Aorta (tissue), 5 donors: ENCODE measurements at regions not wholly inside any gene's neighbourhood (a gene's known extent, or its start where the extent isn't known, plus 50 kb on each side); places are given as distances from the start of the nearest gene placed in this dataset.

ENCODE experiments used
- ATAC-seq: fragments of 200-7000 bp; cut with Tn5 transposase; one replicate; pipeline ENCODE4 v1.9.1; 2022; ENCODE audit warnings: moderate library complexity; ENCODE audit not compliant: low FRiP score
- DNase-seq, 2 donors: peaks; one replicate each; pipeline ENCODE4 v3.0.0-alpha.2; 2020
- H3K27ac ChIP-seq, 2 donors: one replicate each; pipeline ENCODE4 v1.5.1; 2013; ENCODE audit warnings: low read length in 2 of 2, mild to moderate bottlenecking in 2 of 2, moderate library complexity in 2 of 2, control low read depth in 1 of 2, inconsistent platforms in 1 of 2, low read depth in 1 of 2
- H3K27me3 ChIP-seq, 2 donors: one replicate each; pipeline ENCODE4 v1.6.1; 2013; ENCODE audit warnings: control low read depth in 1 of 2, low read length in 1 of 2, mild to moderate bottlenecking in 1 of 2, moderate library complexity in 1 of 2; ENCODE audit not compliant: insufficient read depth in 2 of 2, control insufficient read depth in 1 of 2
- H3K36me3 ChIP-seq, 2 donors: one replicate each; pipeline ENCODE4 v1.6.1; 2013; ENCODE audit warnings: control low read depth in 1 of 2, low read length in 1 of 2, mild to moderate bottlenecking in 1 of 2; ENCODE audit not compliant: insufficient read depth in 2 of 2, control insufficient read depth in 1 of 2
- H3K4me1 ChIP-seq, 2 donors: one replicate each; pipeline ENCODE4 v1.6.1; 2013; ENCODE audit warnings: low read length in 2 of 2, control low read depth in 1 of 2, mild to moderate bottlenecking in 1 of 2, moderate library complexity in 1 of 2; ENCODE audit not compliant: insufficient read depth in 2 of 2, control insufficient read depth in 1 of 2
- H3K4me3 ChIP-seq, 2 donors: one replicate each; pipeline ENCODE4 v1.5.1; 2013; ENCODE audit warnings: low read length in 2 of 2, control low read depth in 1 of 2, mild to moderate bottlenecking in 1 of 2
- H3K9me3 ChIP-seq: one replicate; pipeline ENCODE4 v1.6.1; 2013; ENCODE audit warnings: mild to moderate bottlenecking, low read length; ENCODE audit not compliant: control insufficient read depth
- WGBS, 2 donors: extraction: QIAGEN DNeasy Blood & Tissue Kit; methylation state at CpG; one replicate each; pipeline ENCODE4 v1.1.7; 2013; 5-methylcytosine and 5-hydroxymethylcytosine counted together
- intact Hi-C, 2 donors: fragments of 100-400 bp; cut with DNase I; formaldehyde crosslinking; loops; one replicate each; pipeline versions ENCODE4 v1.14.2 to v1.15.0; 2022
- donor health status: healthy with polysubstance abuse.
- donor health status: Bipolar disorder and iron deficiency.
- donor health status: DM: no; HTN: no; CAD: no.
- donor health status: DM: no; HTN: no; CAD: no.
- donor health status: DM: yes; HTN: yes; CAD: no.

DNA sequence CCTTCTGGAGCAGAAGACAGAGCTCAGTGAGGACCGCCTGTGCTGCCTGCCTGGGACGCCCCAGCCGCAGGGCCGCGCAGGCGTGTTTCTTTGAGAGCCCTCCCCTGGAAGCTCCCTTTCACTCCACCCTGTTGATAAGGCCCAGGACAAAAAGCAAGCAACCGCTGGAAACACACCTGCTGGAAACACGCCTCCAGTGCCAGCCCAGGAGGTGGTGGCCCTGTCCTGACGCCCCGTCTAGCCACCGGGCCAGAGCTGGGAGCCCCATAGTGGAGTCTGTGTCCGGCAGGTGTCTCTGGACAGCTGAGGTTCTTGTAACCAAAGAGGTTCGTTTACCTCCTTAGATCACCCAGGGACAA is 173.8 kb downstream of the KATNAL1 start:
- Histone ChIP-seq H3K36me3 (no peaks in the 10 kb centered on the region), H3K9me3 (no peaks in the 10 kb centered on the region), H3K27ac (no peak overlapping the region), H3K27me3 (no peaks in the 10 kb centered on the region), H3K4me1 (no peaks in the 10 kb centered on the region), H3K4me3 (no peak overlapping the region)
- ATAC-seq (no peak), DNase-seq (no peak)
- intact Hi-C loops = loop anchor here (5.0 to 10.0 kb wide), 7 partner anchors 271 to 671 kb away; partner anchors contain the start of genes HMGB1 (in 1 of the 2) and USPL1 (in 1 of the 2)
- WGBS, 2 donors = 91 to 93% methylated on average over 13 of the region's 13 CpGs

DNA sequence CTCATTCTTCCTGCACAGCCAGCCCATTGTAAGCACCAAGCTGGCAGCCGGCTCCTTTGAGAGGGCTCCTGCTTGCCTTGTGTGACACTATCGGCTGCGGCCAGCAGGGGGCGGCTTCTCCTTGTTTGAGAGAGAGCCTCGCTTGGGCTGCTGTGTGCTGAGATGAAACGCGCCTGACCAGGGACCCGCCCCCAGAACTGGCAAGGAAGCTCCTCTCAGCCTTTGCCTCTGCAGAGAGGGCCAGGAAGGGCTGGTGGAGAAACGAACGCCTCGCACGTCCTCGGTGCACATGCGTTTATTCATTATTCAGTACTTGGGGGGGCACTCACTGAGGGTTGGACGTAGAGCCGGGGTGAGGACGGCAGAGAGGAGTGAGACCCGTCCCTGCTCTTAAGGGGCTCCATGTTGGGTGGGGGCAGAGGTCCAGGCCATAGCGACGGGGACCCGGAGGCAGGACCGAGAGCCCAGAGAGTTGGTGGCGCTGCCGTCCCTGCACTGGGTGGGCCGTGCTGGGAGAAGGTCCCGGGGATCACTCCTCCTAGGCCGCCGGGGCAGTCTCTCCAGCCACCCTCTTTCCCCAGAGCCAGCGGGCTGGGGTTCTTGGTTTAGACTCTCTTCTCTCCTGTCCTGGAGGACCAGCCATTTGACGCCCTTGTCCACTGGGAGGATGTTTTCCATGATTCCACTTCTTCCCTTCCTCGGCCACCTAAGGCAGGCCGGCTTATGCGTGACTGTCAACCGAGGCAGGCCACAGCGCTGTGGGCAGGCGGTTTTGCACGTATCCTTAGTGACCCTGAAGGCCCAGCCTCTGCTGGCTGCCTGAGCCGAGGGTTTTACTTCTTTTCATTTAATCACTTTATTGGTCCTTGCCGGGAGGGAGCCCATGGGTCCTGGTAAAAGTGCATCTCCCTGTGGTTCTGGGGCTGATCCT is 174.5 kb downstream of the KATNAL1 start:
- WGBS, 2 donors = 53 to 54% methylated on average over 39 of the region's 39 CpGs
- H3K27ac ChIP-seq = no peak overlapping the region
- ATAC-seq = peak; percentile 94
- no peak overlapping the region for H3K4me3 ChIP-seq
- no peaks in the 10 kb centered on the region for H3K4me1 ChIP-seq
- intact Hi-C loops = loop anchor here (5.0 to 10.0 kb wide), 7 partner anchors 272 to 672 kb away; partner anchors contain the start of genes HMGB1 (in 1 of the 2) and USPL1 (in 1 of the 2)
- no peaks in the 10 kb centered on the region for H3K9me3 ChIP-seq
- no peaks in the 10 kb centered on the region for H3K27me3 ChIP-seq
- DNase-seq = peak; percentile 98 to 100
- no peaks in the 10 kb centered on the region for H3K36me3 ChIP-seq

DNA sequence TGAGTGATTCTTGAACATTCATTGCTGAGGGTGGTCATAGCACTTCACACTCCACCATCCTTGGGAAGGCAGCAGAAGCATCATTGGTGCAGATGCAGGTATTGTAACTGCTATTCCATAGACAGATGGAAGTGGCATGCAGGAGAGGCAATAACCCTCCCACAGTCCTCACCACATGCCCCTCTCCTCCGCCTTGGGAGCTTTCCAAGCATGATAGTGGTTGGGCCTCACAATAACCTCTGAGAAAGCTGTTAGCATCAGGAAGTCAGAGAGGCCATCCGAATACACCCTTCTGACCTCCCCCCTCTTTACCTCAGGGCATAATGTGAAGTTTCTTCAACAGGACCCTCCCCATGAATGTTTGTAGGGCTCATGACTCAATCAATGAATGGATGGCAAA is 177.9 kb downstream of the KATNAL1 start:
- Histone ChIP-seq H3K36me3 (no peaks in the 10 kb centered on the region), H3K9me3 (no peaks in the 10 kb centered on the region), H3K4me1 (no peaks in the 10 kb centered on the region), H3K27ac (no peak overlapping the region), H3K4me3 (no peak overlapping the region), H3K27me3 (no peaks in the 10 kb centered on the region)
- intact Hi-C loops = no loop called here
- DNase-seq (no peak), ATAC-seq (no peak)
- 95 to 98% methylated on average over 2 of the region's 2 CpGs for WGBS, 2 donors

DNA sequence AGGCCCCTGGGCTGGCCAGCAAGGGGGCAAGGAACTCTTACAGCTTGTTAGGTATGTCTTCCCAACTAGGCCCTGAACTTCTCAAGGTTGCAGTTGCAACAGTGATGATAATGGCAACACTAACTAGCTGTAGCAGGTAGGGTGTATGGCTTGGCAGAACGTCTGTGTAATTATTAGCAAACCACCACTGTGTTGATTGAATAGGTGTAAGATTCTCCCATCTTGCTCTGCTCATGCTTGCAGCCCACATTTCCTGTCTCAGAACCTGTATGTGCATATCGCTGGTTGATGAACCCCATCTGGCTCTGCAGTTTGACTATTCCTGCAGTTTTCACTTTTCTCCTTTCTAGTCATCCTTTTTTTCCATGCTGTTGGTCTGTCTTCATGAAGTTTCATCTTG is 178.8 kb downstream of the KATNAL1 start:
- intact Hi-C loops = no loop called here
- no peak overlapping the region for H3K4me3 ChIP-seq
- H3K4me1 ChIP-seq = no peaks in the 10 kb centered on the region
- WGBS, 2 donors = 89 to 94% methylated on average over 2 of the region's 2 CpGs
- no peak overlapping the region for H3K27ac ChIP-seq
- no peaks in the 10 kb centered on the region for H3K27me3 ChIP-seq
- no peaks in the 10 kb centered on the region for H3K9me3 ChIP-seq
- no peaks in the 10 kb centered on the region for H3K36me3 ChIP-seq
- DNase-seq = no peak
- no peak for ATAC-seq

DNA sequence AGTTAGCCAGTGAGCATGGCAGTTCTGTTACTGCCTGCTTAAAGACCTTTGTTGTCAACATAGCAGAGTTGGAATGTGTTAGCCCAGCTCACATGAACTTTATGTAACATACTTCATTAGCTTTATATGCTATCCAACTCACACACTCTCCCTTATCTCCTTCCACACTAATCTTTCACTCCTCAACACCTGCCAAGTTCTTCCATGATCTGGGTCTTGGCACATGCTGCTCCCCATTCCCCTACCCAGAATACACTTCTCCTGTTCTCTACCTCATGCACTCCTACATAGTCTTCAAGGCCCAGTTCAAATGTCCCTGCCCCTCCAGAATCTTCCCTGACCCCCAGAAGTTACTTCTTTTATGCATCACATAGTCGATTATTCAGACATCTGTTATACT is 179.3 kb downstream of the KATNAL1 start:
- 94 to 98% methylated on average over 1 of the region's 1 CpG for WGBS, 2 donors
- H3K9me3 ChIP-seq = no peaks in the 10 kb centered on the region
- no peak for DNase-seq
- H3K27ac ChIP-seq = no peak overlapping the region
- H3K27me3 ChIP-seq = no peaks in the 10 kb centered on the region
- H3K36me3 ChIP-seq = no peaks in the 10 kb centered on the region
- H3K4me3 ChIP-seq = no peak overlapping the region
- no peak for ATAC-seq
- intact Hi-C loops = no loop called here
- no peaks in the 10 kb centered on the region for H3K4me1 ChIP-seq

DNA sequence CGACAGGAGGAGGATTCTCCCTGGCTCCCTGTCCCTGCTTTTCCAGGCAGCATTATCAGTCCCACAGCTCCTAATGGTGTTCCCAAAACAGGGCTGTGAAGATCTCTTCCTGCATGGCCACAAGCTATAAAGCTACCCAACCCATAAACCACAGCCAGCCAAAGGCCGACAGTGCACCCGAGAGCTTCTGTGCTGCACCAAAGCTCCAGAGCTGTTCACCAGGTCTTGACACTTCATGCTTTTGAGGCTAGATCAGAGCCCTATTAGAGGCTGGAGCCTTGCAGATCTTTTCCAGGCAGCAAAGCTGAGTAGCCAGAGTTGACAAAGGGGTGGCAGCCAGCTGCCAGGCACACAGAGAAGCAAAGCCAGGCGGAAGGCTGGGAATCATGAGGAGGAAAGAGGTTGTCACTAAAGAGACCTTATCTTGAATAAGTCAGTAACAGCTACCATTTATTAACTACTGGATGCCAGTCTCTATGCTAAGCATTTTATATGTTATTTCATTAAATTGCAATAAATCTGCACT is 180.4 kb downstream of the KATNAL1 start:
- H3K27me3 ChIP-seq = no peaks in the 10 kb centered on the region
- no peaks in the 10 kb centered on the region for H3K9me3 ChIP-seq
- DNase-seq (no peak), ATAC-seq (no peak)
- H3K27ac ChIP-seq = no peak overlapping the region
- no peaks in the 10 kb centered on the region for H3K36me3 ChIP-seq
- WGBS, 2 donors = 94 to 95% methylated on average over 4 of the region's 4 CpGs
- intact Hi-C loops = no loop called here
- no peaks in the 10 kb centered on the region for H3K4me1 ChIP-seq
- H3K4me3 ChIP-seq = no peak overlapping the region

DNA sequence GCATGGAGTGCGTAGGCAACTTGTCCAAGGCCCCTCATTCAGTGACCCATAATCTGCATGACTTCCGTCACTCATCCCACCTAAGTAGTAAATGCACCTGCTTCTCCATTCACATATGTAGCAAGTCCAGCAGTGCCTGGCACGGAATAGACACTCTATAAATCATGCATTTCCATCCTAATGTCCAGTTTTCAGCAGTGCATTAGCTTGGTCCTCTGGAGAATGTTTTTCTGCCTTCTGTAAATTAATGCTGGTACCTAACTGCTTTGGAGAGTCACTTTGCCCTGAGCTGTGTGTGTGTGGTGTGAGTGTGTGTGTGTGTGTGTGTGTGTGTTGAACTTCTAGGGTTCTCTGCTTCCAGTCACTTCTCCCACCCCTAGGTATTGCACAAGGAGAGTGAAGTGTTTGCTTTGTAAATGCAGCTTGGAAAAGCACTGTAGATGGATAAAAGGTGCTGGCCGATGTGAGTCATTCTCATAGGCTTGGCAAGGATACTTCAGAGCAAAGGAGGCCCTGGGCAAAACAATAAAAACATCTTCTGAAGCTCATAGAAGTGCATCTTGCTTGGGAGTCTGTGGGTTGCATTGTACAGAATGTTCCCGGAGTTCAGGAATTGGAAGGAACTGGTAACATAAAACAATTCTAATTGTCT is 181.8 kb downstream of the KATNAL1 start:
- ATAC-seq (peak; percentile 55), DNase-seq (no peak)
- H3K4me1 ChIP-seq = no peaks in the 10 kb centered on the region
- H3K27me3 ChIP-seq = no peaks in the 10 kb centered on the region
- no peaks in the 10 kb centered on the region for H3K36me3 ChIP-seq
- intact Hi-C loops = no loop called here
- H3K9me3 ChIP-seq = no peaks in the 10 kb centered on the region
- WGBS, 2 donors = 42 to 59% methylated on average over 5 of the region's 5 CpGs
- H3K4me3 ChIP-seq = no peak overlapping the region
- no peak overlapping the region for H3K27ac ChIP-seq

DNA sequence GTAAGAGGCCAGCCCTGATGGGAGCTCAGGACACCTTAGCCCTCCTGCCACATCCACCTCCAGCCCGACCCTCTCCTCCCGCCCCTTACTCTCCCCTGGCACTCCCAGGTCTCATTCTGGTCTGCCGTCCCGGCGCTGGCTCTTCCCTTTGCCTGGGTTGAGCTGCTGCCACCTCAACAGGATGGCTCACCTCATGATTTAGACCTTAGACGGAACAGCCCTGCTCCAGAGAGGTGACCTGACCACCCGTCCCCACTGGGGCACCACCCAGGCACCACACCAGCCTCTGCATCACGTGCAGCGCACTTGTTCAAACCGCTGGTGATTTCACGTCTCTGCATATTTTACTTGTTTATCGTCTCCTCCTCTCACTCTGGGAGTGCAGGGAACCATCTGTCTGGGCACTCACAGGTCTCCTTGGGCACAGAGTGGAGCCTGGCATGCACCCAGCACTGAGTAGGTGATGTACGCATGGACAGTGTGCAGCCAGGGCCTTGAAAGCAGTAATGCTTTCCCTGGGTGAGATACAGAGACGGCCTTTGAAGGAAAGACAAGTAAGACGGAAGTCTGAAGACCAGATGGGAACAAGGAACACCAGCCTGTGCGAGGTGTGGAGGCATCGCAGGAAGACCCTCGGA is 183.1 kb downstream of the KATNAL1 start:
- Histone ChIP-seq H3K9me3 (no peaks in the 10 kb centered on the region), H3K4me3 (no peak overlapping the region), H3K4me1 (no peaks in the 10 kb centered on the region), H3K36me3 (no peaks in the 10 kb centered on the region), H3K27ac (no peak overlapping the region), H3K27me3 (no peaks in the 10 kb centered on the region)
- no peak for DNase-seq
- intact Hi-C loops = no loop called here
- no peak for ATAC-seq
- 84 to 95% methylated on average over 18 of the region's 18 CpGs for WGBS, 2 donors
